ENCODE measurements at regions not wholly inside any gene's neighbourhood (a gene's known extent, or its start where the extent isn't known, plus 50 kb on each side); places are given as distances from the start of the nearest gene placed in this dataset.

- ChIA-PET CTCF (interaction anchor here (0.5 kb wide), 1 partner anchor 150 kb away, joined by 5 read pairs; no protein-coding TSS in a partner anchor), POLR2A (ENCODE audit: unreplicated experiment) (no interaction called here)
- H4K91ac ChIP-seq (ENCODE audit: insufficient read depth, low read depth, low read length), result no peak overlapping the region
- no peak overlapping the region for H2BK120ac ChIP-seq (ENCODE audit: low read depth, low read length)
- BruUV-seq (replicated peaks), result no TSS peak
- H3K79me1 ChIP-seq (ENCODE audit: low read depth in 1 of 2, low read length in 2 of 2), result no peaks in the 10 kb centered on the region
- dilution Hi-C loops (cut with HindIII; ENCODE audit: low sequenced_read_pairs, unreplicated experiment), result no loop called here
- H3K9me3 ChIP-seq (ENCODE audit: control insufficient read depth, insufficient read depth, low read length), result no peaks in the 10 kb centered on the region
- no peak overlapping the region for H2AFZ ChIP-seq (replicated peaks; ENCODE audit: low read length, poor library complexity)
- no peak overlapping the region for H3K56ac ChIP-seq (ENCODE audit: extremely low read depth, insufficient read depth, low read length)
- no peak overlapping the region for H2BK5ac ChIP-seq (ENCODE audit: low read depth, low read length, poor library complexity, severe bottlenecking)
- H2AK5ac ChIP-seq (ENCODE audit: low read depth, low read length), result no peak overlapping the region
- no peak overlapping the region for H2AK9ac ChIP-seq (replicated peaks; ENCODE audit: low read depth, low read length, poor library complexity)
- in situ Hi-C loops (cut with MboI; ENCODE audit: low sequenced_read_pairs), result no loop called here
- no peak overlapping the region for H3K4me3 ChIP-seq (ENCODE audit: insufficient read depth, low read depth, low read length)
- H4K20me1 ChIP-seq (ENCODE audit: insufficient read depth, low read length), result no peaks in the 10 kb centered on the region
- TF ChIP-seq CEBPB (IDR thresholded peaks at IDR 0.05; ENCODE audit: low read depth, low read length), result no peak
- TF ChIP-seq, protein P1, sequence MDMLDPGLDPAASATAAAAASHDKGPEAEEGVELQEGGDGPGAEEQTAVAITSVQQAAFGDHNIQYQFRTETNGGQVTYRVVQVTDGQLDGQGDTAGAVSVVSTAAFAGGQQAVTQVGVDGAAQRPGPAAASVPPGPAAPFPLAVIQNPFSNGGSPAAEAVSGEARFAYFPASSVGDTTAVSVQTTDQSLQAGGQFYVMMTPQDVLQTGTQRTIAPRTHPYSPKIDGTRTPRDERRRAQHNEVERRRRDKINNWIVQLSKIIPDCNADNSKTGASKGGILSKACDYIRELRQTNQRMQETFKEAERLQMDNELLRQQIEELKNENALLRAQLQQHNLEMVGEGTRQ (IDR thresholded peaks at IDR 0.05; ENCODE audit: low read depth, low read length), result no peak
- TF ChIP-seq CHD1 (IDR thresholded peaks at IDR 0.05; ENCODE audit: low read depth, low read length), result no peak
- TF ChIP-seq NFE2L2 (IDR thresholded peaks at IDR 0.05; ENCODE audit: low read depth, low read length), result no peak
- no peak for TF ChIP-seq RAD21 (IDR thresholded peaks at IDR 0.05; ENCODE audit: low read length)
- TF ChIP-seq, protein P2, sequence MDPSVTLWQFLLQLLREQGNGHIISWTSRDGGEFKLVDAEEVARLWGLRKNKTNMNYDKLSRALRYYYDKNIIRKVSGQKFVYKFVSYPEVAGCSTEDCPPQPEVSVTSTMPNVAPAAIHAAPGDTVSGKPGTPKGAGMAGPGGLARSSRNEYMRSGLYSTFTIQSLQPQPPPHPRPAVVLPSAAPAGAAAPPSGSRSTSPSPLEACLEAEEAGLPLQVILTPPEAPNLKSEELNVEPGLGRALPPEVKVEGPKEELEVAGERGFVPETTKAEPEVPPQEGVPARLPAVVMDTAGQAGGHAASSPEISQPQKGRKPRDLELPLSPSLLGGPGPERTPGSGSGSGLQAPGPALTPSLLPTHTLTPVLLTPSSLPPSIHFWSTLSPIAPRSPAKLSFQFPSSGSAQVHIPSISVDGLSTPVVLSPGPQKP (IDR thresholded peaks at IDR 0.05; ENCODE audit: borderline replicate concordance, low read depth, low read length), result no peak
- TF ChIP-seq BHLHE40 (IDR thresholded peaks at IDR 0.05; ENCODE audit: low read depth, low read length), result no peak
- no peak overlapping the region for H3K4me2 ChIP-seq (ENCODE audit: low read depth, low read length)
- H3K27me3 ChIP-seq (ENCODE audit: control insufficient read depth, insufficient read depth, low read length), result no peaks in the 10 kb centered on the region
- H2BK20ac ChIP-seq (ENCODE audit: low read depth, low read length), result no peak overlapping the region
- no peak overlapping the region for H4K5ac ChIP-seq (ENCODE audit: low read depth, low read length)
- H3K4ac ChIP-seq (ENCODE audit: low read depth, low read length), result no peak overlapping the region
- H3K4me1 ChIP-seq (ENCODE audit: control insufficient read depth, insufficient read depth, low read length), result no peaks in the 10 kb centered on the region
- no peak overlapping the region for H3K27ac ChIP-seq (ENCODE audit: insufficient read depth, low read length)
- no peak for DNase-seq
- no peak overlapping the region for H3K18ac ChIP-seq (ENCODE audit: low read depth, low read length)
- intact Hi-C loops (cut with micrococcal nuclease), result no loop called here
- no peaks in the 10 kb centered on the region for H3K9me1 ChIP-seq (ENCODE audit: insufficient read depth, low read length)
- no peak overlapping the region for H3K9ac ChIP-seq (ENCODE audit: low read depth, low read length)
- no peaks in the 10 kb centered on the region for H3K36me3 ChIP-seq (ENCODE audit: control insufficient read depth, insufficient read depth, low read length)
- H3K14ac ChIP-seq (replicated peaks; ENCODE audit: low read depth, low read length), result no peak overlapping the region
- ATAC-seq (ENCODE audit: low read depth), result no peak
- no peak overlapping the region for H2BK15ac ChIP-seq (ENCODE audit: low read depth, low read length)
- no peak overlapping the region for H3K23ac ChIP-seq (ENCODE audit: low read depth, low read length)
- H4K8ac ChIP-seq (ENCODE audit: low read depth in 2 of 2, low read length in 2 of 2), result no peak overlapping the region
Observed at GRCh38 chr11:81920205-81920604, 813.5 kb downstream of the FAM181B start.
